ENCODE measurements at regions not wholly inside any gene's neighbourhood (a gene's known extent, or its start where the extent isn't known, plus 50 kb on each side); places are given as distances from the start of the nearest gene placed in this dataset.

DNA sequence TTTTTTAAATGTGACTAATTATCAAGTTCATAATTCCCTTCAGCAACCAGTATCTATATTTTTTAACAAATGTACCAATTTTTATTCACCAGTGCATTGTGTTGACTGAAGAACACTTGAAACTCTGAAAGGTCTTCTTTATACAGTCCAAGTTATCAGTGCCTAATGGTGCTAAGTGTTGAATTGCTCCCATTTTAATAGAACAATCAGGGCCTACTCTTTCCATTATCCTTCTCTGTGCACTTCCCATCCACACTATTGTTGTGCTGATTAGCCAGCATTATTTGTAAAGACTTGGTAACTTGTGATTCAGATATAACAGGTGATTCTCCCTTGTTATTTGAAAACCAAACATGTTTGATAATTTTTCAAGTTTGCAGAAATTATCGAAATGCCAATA is 1209.7 kb upstream of the MAP3K7 start:
- no peak overlapping the region for H3K27ac ChIP-seq
- CTCF ChIA-PET: no interaction called here
- intact Hi-C loops (cut with micrococcal nuclease; ENCODE audit: unreplicated experiment): no loop called here
- H2AFZ ChIP-seq: no peak overlapping the region
- H3K9me2 ChIP-seq (ENCODE audit: insufficient read depth): no peaks in the 10 kb centered on the region
- POLR2A ChIA-PET (ENCODE audit: unreplicated experiment): interaction anchor here (0.5 kb wide), 1 partner anchor 77 kb away, joined by 3 read pairs; no protein-coding TSS in a partner anchor
- no peak overlapping the region for H3K4me2 ChIP-seq
- H3K4me1 ChIP-seq (replicated peaks; ENCODE audit: insufficient read depth): no peaks in the 10 kb centered on the region
- BruUV-seq (replicated peaks): no TSS peak
- TF ChIP-seq CTCF (conservative IDR thresholded peaks at IDR 0.05) (no peak), EZH2 (IDR thresholded peaks at IDR 0.05; ENCODE audit: low read depth) (no peak)
- no peaks in the 10 kb centered on the region for H3K9me3 ChIP-seq (ENCODE audit: insufficient read depth, low read depth)
- no peaks in the 10 kb centered on the region for H4K20me1 ChIP-seq (ENCODE audit: insufficient read depth)
- no peak overlapping the region for H3K4me3 ChIP-seq
- no peak for DNase-seq
- no peaks in the 10 kb centered on the region for H3K79me2 ChIP-seq (ENCODE audit: low read depth)
- H3K36me3 ChIP-seq (ENCODE audit: low read depth): no peaks in the 10 kb centered on the region
- H3F3A ChIP-seq (ENCODE audit: insufficient read depth, low read depth): no peaks in the 10 kb centered on the region
- no peaks in the 10 kb centered on the region for H3K27me3 ChIP-seq (ENCODE audit: insufficient read depth, low read depth)

DNA sequence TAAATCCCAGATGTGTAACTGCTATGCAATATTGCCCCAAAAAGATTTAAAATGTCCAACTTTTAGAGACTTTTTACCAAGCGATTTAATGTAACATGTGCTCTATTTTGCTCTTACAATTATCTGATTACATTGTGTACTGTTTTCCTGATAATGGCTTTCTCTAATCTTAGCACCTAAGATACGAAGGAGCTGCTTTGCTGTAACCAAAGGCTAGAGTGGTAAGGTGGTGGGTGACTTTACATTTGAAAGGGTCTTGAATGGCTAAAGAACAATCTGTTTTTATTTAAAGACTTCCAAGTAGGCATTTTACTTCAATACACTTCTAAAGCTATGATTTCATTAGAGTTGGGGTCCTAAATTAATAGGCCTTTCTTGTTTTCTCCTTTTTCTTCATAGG is 1201.6 kb upstream of the MAP3K7 start:
- no peaks in the 10 kb centered on the region for H4K20me1 ChIP-seq (ENCODE audit: insufficient read depth)
- H3K4me1 ChIP-seq (replicated peaks; ENCODE audit: insufficient read depth): no peaks in the 10 kb centered on the region
- no peak overlapping the region for H3K4me2 ChIP-seq
- no TSS peak for BruUV-seq (replicated peaks)
- H3K4me3 ChIP-seq: no peak overlapping the region
- H3K9me2 ChIP-seq (ENCODE audit: insufficient read depth): no peaks in the 10 kb centered on the region
- no peaks in the 10 kb centered on the region for H3K9me3 ChIP-seq (ENCODE audit: insufficient read depth, low read depth)
- TF ChIP-seq EZH2 (IDR thresholded peaks at IDR 0.05; ENCODE audit: low read depth) (no peak), CTCF (conservative IDR thresholded peaks at IDR 0.05) (no peak)
- no peak overlapping the region for H3K27ac ChIP-seq
- H3K79me2 ChIP-seq (ENCODE audit: low read depth): no peaks in the 10 kb centered on the region
- intact Hi-C loops (cut with micrococcal nuclease; ENCODE audit: unreplicated experiment): no loop called here
- ChIA-PET POLR2A (ENCODE audit: unreplicated experiment) (interaction anchor here (0.6 kb wide), 1 partner anchor 91 kb away, joined by 3 read pairs; no protein-coding TSS in a partner anchor), CTCF (no interaction called here)
- no peaks in the 10 kb centered on the region for H3F3A ChIP-seq (ENCODE audit: insufficient read depth, low read depth)
- H3K36me3 ChIP-seq (ENCODE audit: low read depth): no peaks in the 10 kb centered on the region
- no peak overlapping the region for H2AFZ ChIP-seq
- no peaks in the 10 kb centered on the region for H3K27me3 ChIP-seq (ENCODE audit: insufficient read depth, low read depth)
- no peak for DNase-seq

DNA sequence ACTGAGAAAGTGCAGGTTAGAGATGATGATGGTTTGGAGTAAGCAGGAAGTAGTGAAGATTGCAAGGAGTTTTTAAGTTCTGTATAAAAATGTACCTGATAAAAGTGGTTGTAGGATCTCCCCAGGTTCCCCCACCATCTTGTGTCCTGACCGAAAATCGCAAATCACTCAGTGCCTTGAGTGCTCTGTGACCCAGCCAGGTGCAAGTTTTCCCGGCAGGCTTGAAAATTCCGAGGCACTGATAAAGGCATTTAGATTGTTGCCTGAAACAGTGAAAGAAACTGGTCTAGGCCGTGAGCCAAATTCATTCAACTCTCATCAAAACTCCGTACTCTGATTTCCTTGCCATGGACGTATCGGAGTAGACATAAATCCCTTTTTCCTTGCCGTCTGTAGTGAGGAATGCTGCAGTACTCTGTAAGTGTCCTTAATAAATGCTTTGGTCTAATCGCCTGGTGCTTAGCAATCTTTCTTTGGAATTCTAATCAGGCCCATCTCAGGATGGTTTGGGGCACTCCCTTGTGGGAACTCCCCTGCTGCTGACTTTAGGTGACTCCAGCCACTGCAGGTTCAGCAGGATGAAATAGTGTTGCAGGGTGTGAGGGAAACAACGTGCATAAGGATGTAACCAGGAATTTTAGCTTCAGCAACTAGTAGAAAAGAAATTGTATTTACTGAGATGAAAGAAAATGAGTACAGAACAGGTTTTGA is 1199.8 kb upstream of the MAP3K7 start:
- TF ChIP-seq EZH2 (IDR thresholded peaks at IDR 0.05; ENCODE audit: low read depth): no peak
- TF ChIP-seq CTCF (conservative IDR thresholded peaks at IDR 0.05): no peak
- no peaks in the 10 kb centered on the region for H4K20me1 ChIP-seq (ENCODE audit: insufficient read depth)
- H3K4me1 ChIP-seq (replicated peaks; ENCODE audit: insufficient read depth): no peaks in the 10 kb centered on the region
- no peaks in the 10 kb centered on the region for H3K9me2 ChIP-seq (ENCODE audit: insufficient read depth)
- no peaks in the 10 kb centered on the region for H3K9me3 ChIP-seq (ENCODE audit: insufficient read depth, low read depth)
- peak in 1 of 2 experiments; percentile 5 for DNase-seq
- POLR2A ChIA-PET (ENCODE audit: unreplicated experiment): no interaction called here
- H3K4me3 ChIP-seq: no peak overlapping the region
- H3K79me2 ChIP-seq (ENCODE audit: low read depth): no peaks in the 10 kb centered on the region
- H3F3A ChIP-seq (ENCODE audit: insufficient read depth, low read depth): no peaks in the 10 kb centered on the region
- no peak overlapping the region for H2AFZ ChIP-seq
- CTCF ChIA-PET: no interaction called here
- no peak overlapping the region for H3K27ac ChIP-seq
- H3K36me3 ChIP-seq (ENCODE audit: low read depth): no peaks in the 10 kb centered on the region
- no peak overlapping the region for H3K4me2 ChIP-seq
- no peaks in the 10 kb centered on the region for H3K27me3 ChIP-seq (ENCODE audit: insufficient read depth, low read depth)
- no TSS peak for BruUV-seq (replicated peaks)
- intact Hi-C loops (cut with micrococcal nuclease; ENCODE audit: unreplicated experiment): no loop called here
